ENCODE measurements at regions not wholly inside any gene's neighbourhood (a gene's known extent, or its start where the extent isn't known, plus 50 kb on each side); places are given as distances from the start of the nearest gene placed in this dataset.

DNA sequence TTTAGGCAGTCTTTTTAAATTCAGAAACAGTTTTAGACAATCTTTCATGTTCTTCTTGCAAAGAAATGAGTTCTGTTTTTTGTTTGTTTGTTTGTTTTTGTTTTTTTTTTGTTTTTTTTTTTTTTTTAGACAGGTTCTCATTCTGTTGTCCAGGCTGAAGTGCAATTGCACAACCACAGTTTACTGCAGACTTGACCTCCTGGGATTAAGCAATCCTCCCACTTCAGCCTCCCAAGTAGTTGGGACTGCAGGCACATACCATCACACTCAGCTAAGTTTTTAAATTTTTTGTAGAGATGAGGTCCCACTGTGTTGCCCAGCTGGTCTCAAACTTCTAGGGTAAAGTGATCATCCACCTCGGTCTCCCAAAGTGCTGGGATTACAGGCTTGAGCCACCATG is 96.2 kb downstream of the OTOR start:
- no peak overlapping the region for H3K27ac Mint-ChIP-seq (ENCODE audit: unreplicated experiment)
- no peaks in the 10 kb centered on the region for H3K9me3 Mint-ChIP-seq (ENCODE audit: unreplicated experiment)
- H3K36me3 Mint-ChIP-seq (ENCODE audit: unreplicated experiment): no peaks in the 10 kb centered on the region
- TF ChIP-seq, protein P1, sequence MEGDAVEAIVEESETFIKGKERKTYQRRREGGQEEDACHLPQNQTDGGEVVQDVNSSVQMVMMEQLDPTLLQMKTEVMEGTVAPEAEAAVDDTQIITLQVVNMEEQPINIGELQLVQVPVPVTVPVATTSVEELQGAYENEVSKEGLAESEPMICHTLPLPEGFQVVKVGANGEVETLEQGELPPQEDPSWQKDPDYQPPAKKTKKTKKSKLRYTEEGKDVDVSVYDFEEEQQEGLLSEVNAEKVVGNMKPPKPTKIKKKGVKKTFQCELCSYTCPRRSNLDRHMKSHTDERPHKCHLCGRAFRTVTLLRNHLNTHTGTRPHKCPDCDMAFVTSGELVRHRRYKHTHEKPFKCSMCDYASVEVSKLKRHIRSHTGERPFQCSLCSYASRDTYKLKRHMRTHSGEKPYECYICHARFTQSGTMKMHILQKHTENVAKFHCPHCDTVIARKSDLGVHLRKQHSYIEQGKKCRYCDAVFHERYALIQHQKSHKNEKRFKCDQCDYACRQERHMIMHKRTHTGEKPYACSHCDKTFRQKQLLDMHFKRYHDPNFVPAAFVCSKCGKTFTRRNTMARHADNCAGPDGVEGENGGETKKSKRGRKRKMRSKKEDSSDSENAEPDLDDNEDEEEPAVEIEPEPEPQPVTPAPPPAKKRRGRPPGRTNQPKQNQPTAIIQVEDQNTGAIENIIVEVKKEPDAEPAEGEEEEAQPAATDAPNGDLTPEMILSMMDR (IDR thresholded peaks at IDR 0.05): no peak
- H3K27me3 Mint-ChIP-seq (ENCODE audit: unreplicated experiment): peaks cover 11% of the 10 kb centered on the region
- no peak overlapping the region for H3K4me3 Mint-ChIP-seq (ENCODE audit: unreplicated experiment)
- no peak for DNase-seq (ENCODE audit: extremely low spot score, unreplicated experiment)
- no peaks in the 10 kb centered on the region for H3K4me1 Mint-ChIP-seq (ENCODE audit: unreplicated experiment)

DNA sequence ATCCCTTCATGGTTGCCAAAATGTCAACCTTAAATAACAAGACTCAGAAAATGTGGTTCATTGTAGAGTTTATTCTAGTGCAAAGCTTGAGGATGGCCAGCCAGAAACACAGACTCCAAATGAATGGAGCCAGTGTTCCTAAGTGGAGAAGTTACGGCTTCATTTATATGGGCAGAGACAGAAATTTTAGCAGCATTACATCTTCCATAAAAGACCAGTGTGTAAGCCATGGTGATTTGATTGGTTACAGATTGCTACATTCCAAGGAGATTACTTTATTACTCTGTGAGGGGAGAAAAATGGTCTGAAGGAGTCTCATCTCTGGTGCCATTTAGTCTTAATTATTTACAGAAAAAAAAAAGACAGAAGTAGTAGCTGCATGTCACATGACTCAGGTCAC is 97.8 kb downstream of the OTOR start:
- H3K4me1 Mint-ChIP-seq (ENCODE audit: unreplicated experiment): no peaks in the 10 kb centered on the region
- peaks cover 13% of the 10 kb centered on the region for H3K27me3 Mint-ChIP-seq (ENCODE audit: unreplicated experiment)
- no peak overlapping the region for H3K27ac Mint-ChIP-seq (ENCODE audit: unreplicated experiment)
- TF ChIP-seq, protein P1 (IDR thresholded peaks at IDR 0.05): no peak
- H3K9me3 Mint-ChIP-seq (ENCODE audit: unreplicated experiment): no peaks in the 10 kb centered on the region
- no peaks in the 10 kb centered on the region for H3K36me3 Mint-ChIP-seq (ENCODE audit: unreplicated experiment)
- no peak for DNase-seq (ENCODE audit: extremely low spot score, unreplicated experiment)
- H3K4me3 Mint-ChIP-seq (ENCODE audit: unreplicated experiment): no peak overlapping the region

DNA sequence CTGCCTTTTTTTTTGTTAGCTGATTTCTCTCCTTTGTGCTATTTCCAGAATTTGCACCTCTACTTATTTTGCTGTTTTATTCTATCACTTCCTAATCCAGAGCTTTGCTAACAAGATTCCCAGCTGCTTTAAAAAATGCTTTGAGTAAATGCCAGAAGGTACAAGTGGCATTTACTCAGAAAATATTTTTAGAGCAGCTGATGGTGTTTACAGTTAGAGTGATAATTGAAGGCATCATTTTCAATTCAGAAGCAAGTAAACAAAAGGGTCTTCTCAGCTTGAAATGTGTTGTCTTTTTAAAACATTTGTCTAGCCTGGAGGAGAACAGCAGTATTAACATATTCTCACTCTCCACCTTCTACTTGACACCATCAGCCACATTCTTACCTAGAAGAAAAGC is 99.9 kb downstream of the OTOR start:
- no peaks in the 10 kb centered on the region for H3K36me3 Mint-ChIP-seq (ENCODE audit: unreplicated experiment)
- H3K4me3 Mint-ChIP-seq (ENCODE audit: unreplicated experiment): no peak overlapping the region
- TF ChIP-seq, protein P1 (IDR thresholded peaks at IDR 0.05): no peak

DNA sequence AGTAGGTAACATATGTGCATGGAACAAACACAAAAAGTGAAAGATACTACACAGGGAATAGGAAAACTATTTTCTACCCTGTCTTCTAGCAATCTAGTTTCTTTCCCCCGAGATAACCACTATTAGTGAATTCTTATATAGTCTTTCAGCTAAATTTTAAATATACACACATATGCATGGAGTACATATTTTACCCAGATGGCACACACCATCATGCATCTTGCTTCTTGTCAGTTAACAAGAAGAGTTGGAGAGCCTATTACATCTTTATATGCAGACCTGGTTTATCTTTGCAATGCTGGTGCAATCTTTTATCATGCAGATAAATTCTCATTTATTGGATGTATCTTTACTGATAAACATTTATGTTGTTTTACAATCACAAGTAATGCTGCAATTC is 100.4 kb downstream of the OTOR start:
- Mint-ChIP-seq H3K36me3 (ENCODE audit: unreplicated experiment) (no peaks in the 10 kb centered on the region), H3K27me3 (ENCODE audit: unreplicated experiment) (peaks cover 10% of the 10 kb centered on the region), H3K4me1 (ENCODE audit: unreplicated experiment) (no peaks in the 10 kb centered on the region), H3K4me3 (ENCODE audit: unreplicated experiment) (no peak overlapping the region), H3K27ac (ENCODE audit: unreplicated experiment) (no peak overlapping the region), H3K9me3 (ENCODE audit: unreplicated experiment) (no peaks in the 10 kb centered on the region)
- TF ChIP-seq, protein P1 (IDR thresholded peaks at IDR 0.05): no peak
- DNase-seq (ENCODE audit: extremely low spot score, unreplicated experiment): no peak

More for the DNA sequence above, 99.9 kb downstream of the OTOR start:
- no peaks in the 10 kb centered on the region for H3K4me1 Mint-ChIP-seq (ENCODE audit: unreplicated experiment)
- peaks cover 12% of the 10 kb centered on the region for H3K27me3 Mint-ChIP-seq (ENCODE audit: unreplicated experiment)
- no peaks in the 10 kb centered on the region for H3K9me3 Mint-ChIP-seq (ENCODE audit: unreplicated experiment)
- no peak overlapping the region for H3K27ac Mint-ChIP-seq (ENCODE audit: unreplicated experiment)
- DNase-seq (ENCODE audit: extremely low spot score, unreplicated experiment): no peak

DNA sequence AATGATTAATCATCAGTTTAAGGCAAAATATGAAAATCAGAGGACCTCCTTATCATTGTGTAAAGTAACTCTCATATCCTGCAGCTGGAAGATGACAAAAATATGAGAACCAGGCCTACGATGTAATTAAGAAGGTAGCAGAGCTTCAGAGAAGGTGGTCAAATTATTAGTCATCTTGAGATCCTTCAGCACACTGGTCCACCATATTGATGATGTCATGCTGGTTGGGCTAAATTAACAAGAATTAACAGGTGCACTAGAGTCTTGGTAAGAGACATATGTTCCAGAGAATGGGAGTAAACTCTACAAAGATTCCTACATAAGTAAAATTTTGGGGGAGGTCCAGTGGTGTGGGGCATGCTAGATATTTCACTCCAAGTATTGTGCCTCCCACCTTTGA is 112.8 kb downstream of the OTOR start:
- Mint-ChIP-seq H3K4me1 (ENCODE audit: unreplicated experiment) (no peaks in the 10 kb centered on the region), H3K9me3 (ENCODE audit: unreplicated experiment) (peaks cover 10% of the 10 kb centered on the region), H3K27ac (ENCODE audit: unreplicated experiment) (no peak overlapping the region), H3K27me3 (ENCODE audit: unreplicated experiment) (peaks cover 9% of the 10 kb centered on the region), H3K4me3 (ENCODE audit: unreplicated experiment) (no peak overlapping the region), H3K36me3 (ENCODE audit: unreplicated experiment) (no peaks in the 10 kb centered on the region)
- TF ChIP-seq, protein P1 (IDR thresholded peaks at IDR 0.05): no peak
- no peak for DNase-seq (ENCODE audit: extremely low spot score, unreplicated experiment)
